Liver (tissue), 3 donors: ENCODE measurements at regions not wholly inside any gene's neighbourhood (a gene's known extent, or its start where the extent isn't known, plus 50 kb on each side); places are given as distances from the start of the nearest gene placed in this dataset.

Experiments used
- FOXA1 ChIP-seq: IDR thresholded peaks from 2 replicates; pipeline ENCODE4 v1.6.1; 2016; ENCODE audit warnings: antibody characterized with exemption
- FOXA2 ChIP-seq: IDR thresholded peaks from 2 replicates; pipeline ENCODE4 v1.6.1; 2016; ENCODE audit warnings: antibody characterized with exemption
- GABPA ChIP-seq, 2 donors: IDR thresholded peaks in 1 of 2; conservative IDR thresholded peaks in 1 of 2; 2 replicates each; pipeline ENCODE4 v1.6.1; 2016; ENCODE audit warnings: antibody characterized with exemption in 2 of 2, mild to moderate bottlenecking in 1 of 2, moderate library complexity in 1 of 2
- HNF4G ChIP-seq: IDR thresholded peaks from 2 replicates; pipeline ENCODE4 v1.6.1; 2016; ENCODE audit warnings: antibody characterized with exemption
- JUND ChIP-seq, 2 donors: IDR thresholded peaks; 2 replicates each; pipeline ENCODE4 v1.6.1; 2016; ENCODE audit warnings: antibody characterized with exemption in 2 of 2
- RAD21 ChIP-seq, 2 donors: IDR thresholded peaks; 2 replicates each; pipeline ENCODE4 v1.6.1; 2016; ENCODE audit warnings: antibody characterized with exemption in 2 of 2, mild to moderate bottlenecking in 2 of 2
- RXRA ChIP-seq, 2 donors: IDR thresholded peaks; 2 replicates each; pipeline ENCODE4 v1.6.1; 2017 to 2018; ENCODE audit warnings: antibody characterized with exemption in 2 of 2, mild to moderate bottlenecking in 1 of 2
- SP1 ChIP-seq: IDR thresholded peaks from 2 replicates; pipeline ENCODE4 v1.6.1; 2018; ENCODE audit warnings: antibody characterized with exemption, mild to moderate bottlenecking
- TAF1 ChIP-seq: conservative IDR thresholded peaks from 2 replicates; pipeline ENCODE4 v1.6.1; 2016; ENCODE audit warnings: antibody characterized with exemption, mild to moderate bottlenecking
- YY1 ChIP-seq: IDR thresholded peaks from 2 replicates; pipeline ENCODE4 v1.6.1; 2016; ENCODE audit warnings: antibody characterized with exemption, mild to moderate bottlenecking
- TF ChIP-seq, protein P1 (sequence below): fragments of 150-350 bp; IDR thresholded peaks from 2 replicates; pipeline ENCODE4 v1.5.1; 2017; ENCODE audit warnings: improper control_type of control experiment, low read depth, low read length; ENCODE audit not compliant: missing input control
- TF ChIP-seq, protein P2 (sequence below): IDR thresholded peaks from 2 replicates; pipeline ENCODE4 v1.6.1; 2016; ENCODE audit warnings: antibody characterized with exemption
- TF ChIP-seq, protein P3 (sequence below): IDR thresholded peaks from 2 replicates; pipeline ENCODE4 v1.6.1; 2016; ENCODE audit warnings: antibody characterized with exemption
- TF ChIP-seq, protein P4 (sequence below): IDR thresholded peaks from 2 replicates; pipeline ENCODE4 v1.6.1; 2016; ENCODE audit warnings: antibody characterized with exemption, mild to moderate bottlenecking
- donor health status: healthy.
- donor health status: healthy.

DNA sequence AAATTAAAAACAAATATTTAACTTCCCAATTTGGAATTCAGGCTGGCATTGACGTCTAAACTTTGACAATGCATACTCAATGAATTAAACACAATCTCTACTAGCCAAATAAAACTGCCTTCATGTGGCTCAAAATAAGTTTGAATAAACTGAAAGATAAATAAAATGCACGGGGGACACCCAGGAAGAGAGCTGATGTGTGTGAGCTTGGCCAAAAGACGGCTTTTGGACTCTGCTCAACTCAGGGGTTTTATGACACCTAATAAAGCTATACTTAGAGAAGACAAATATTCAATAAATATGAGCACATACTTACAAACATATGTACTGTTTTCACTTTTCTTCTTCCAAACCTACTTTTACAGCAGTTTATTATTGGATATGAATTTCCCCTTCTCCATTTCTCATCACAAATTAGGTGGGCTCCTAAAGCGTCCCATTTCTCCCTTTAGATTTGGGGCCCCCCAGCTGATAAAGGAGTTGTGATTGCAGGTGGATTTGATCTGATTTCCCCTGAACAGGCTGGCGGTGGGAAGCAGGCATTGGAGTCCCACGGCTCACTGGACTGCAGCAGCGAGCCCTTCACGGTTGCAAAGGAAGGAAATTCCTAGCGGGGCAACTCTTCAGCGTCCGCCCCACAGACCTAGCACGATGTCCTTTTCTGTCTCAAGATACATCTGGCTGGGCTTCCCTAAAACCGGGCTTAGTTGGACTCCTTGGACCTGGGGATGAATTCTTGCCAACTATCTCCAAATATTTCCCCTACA lies 79.6 kb downstream of the INSIG1 start:
- TF ChIP-seq, protein P1, sequence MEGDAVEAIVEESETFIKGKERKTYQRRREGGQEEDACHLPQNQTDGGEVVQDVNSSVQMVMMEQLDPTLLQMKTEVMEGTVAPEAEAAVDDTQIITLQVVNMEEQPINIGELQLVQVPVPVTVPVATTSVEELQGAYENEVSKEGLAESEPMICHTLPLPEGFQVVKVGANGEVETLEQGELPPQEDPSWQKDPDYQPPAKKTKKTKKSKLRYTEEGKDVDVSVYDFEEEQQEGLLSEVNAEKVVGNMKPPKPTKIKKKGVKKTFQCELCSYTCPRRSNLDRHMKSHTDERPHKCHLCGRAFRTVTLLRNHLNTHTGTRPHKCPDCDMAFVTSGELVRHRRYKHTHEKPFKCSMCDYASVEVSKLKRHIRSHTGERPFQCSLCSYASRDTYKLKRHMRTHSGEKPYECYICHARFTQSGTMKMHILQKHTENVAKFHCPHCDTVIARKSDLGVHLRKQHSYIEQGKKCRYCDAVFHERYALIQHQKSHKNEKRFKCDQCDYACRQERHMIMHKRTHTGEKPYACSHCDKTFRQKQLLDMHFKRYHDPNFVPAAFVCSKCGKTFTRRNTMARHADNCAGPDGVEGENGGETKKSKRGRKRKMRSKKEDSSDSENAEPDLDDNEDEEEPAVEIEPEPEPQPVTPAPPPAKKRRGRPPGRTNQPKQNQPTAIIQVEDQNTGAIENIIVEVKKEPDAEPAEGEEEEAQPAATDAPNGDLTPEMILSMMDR, result no peak
- TF ChIP-seq YY1 (no peak), RAD21 (IDR thresholded peaks at IDR 0.05) (no peak), RXRA (IDR thresholded peaks at IDR 0.05) (no peak), GABPA (IDR thresholded peaks at IDR 0.05 in 1 of 2, conservative IDR thresholded peaks at IDR 0.05 in 1 of 2) (no peak), JUND (IDR thresholded peaks at IDR 0.05) (no peak), SP1 (no peak), TAF1 (no peak), HNF4G (no peak), FOXA2 (no peak), FOXA1 (no peak)
- TF ChIP-seq, protein P2, sequence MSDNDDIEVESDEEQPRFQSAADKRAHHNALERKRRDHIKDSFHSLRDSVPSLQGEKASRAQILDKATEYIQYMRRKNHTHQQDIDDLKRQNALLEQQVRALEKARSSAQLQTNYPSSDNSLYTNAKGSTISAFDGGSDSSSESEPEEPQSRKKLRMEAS, result no peak
- TF ChIP-seq, protein P3, sequence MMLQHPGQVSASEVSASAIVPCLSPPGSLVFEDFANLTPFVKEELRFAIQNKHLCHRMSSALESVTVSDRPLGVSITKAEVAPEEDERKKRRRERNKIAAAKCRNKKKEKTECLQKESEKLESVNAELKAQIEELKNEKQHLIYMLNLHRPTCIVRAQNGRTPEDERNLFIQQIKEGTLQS, result no peak
- TF ChIP-seq, protein P4, sequence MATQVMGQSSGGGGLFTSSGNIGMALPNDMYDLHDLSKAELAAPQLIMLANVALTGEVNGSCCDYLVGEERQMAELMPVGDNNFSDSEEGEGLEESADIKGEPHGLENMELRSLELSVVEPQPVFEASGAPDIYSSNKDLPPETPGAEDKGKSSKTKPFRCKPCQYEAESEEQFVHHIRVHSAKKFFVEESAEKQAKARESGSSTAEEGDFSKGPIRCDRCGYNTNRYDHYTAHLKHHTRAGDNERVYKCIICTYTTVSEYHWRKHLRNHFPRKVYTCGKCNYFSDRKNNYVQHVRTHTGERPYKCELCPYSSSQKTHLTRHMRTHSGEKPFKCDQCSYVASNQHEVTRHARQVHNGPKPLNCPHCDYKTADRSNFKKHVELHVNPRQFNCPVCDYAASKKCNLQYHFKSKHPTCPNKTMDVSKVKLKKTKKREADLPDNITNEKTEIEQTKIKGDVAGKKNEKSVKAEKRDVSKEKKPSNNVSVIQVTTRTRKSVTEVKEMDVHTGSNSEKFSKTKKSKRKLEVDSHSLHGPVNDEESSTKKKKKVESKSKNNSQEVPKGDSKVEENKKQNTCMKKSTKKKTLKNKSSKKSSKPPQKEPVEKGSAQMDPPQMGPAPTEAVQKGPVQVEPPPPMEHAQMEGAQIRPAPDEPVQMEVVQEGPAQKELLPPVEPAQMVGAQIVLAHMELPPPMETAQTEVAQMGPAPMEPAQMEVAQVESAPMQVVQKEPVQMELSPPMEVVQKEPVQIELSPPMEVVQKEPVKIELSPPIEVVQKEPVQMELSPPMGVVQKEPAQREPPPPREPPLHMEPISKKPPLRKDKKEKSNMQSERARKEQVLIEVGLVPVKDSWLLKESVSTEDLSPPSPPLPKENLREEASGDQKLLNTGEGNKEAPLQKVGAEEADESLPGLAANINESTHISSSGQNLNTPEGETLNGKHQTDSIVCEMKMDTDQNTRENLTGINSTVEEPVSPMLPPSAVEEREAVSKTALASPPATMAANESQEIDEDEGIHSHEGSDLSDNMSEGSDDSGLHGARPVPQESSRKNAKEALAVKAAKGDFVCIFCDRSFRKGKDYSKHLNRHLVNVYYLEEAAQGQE, result no peak
